ENCODE measurements at regions not wholly inside any gene's neighbourhood (a gene's known extent, or its start where the extent isn't known, plus 50 kb on each side); places are given as distances from the start of the nearest gene placed in this dataset.

DNA sequence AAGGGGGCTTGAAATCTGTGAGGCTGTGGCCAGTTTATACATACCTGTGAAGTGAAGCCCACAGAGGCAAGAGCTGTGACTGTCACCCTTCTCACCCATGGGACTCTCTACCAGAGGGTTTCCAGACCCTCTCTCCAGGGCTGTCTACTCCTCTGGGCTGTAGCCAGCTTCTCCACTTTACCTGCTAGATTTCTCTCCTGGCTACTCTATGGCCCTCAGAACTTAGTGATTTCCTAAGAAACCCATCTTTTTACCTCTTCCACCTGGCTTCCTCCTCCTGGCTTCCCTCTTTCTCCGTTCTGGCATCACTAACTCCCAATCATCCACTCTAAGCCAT, 78.0 kb downstream of the SEC61B start:
- H3K4me2 ChIP-seq (ENCODE audit: low read length): no peak overlapping the region
- no peak overlapping the region for H2AFZ ChIP-seq (ENCODE audit: low read length)
- no peaks in the 10 kb centered on the region for H3K79me2 ChIP-seq (ENCODE audit: insufficient read depth, low read length)
- H3F3A ChIP-seq (ENCODE audit: insufficient read depth, low read length): no peaks in the 10 kb centered on the region
- H3K4me1 ChIP-seq (ENCODE audit: insufficient read depth, low read length, severe bottlenecking): no peaks in the 10 kb centered on the region
- no peak overlapping the region for H3K4me3 ChIP-seq (ENCODE audit: low read depth, low read length, poor library complexity, severe bottlenecking)
- H3K27ac ChIP-seq (ENCODE audit: low read depth, low read length, poor library complexity, severe bottlenecking): no peak overlapping the region
- H3K9ac ChIP-seq (ENCODE audit: low read length): no peak overlapping the region
- H4K20me1 ChIP-seq (ENCODE audit: insufficient read depth, low read length): no peaks in the 10 kb centered on the region
- TF ChIP-seq CTCF (IDR thresholded peaks at IDR 0.05; ENCODE audit: low read length) (no peak), EZH2 (IDR thresholded peaks at IDR 0.05; ENCODE audit: borderline replicate concordance, low read length) (no peak)
- H3K36me3 ChIP-seq (ENCODE audit: insufficient read depth, low read length): no peaks in the 10 kb centered on the region
- no peaks in the 10 kb centered on the region for H3K9me3 ChIP-seq (ENCODE audit: low read length)
- no peaks in the 10 kb centered on the region for H3K27me3 ChIP-seq (ENCODE audit: insufficient read depth, low read length)
- H3K9me2 ChIP-seq (ENCODE audit: low read depth, low read length): no peaks in the 10 kb centered on the region

GRCh38 chr9:99300603-99301002, 78.5 kb downstream of the SEC61B start:
- no peaks in the 10 kb centered on the region for H3K4me1 ChIP-seq (ENCODE audit: insufficient read depth, low read length, severe bottlenecking)
- H3K27ac ChIP-seq (ENCODE audit: low read depth, low read length, poor library complexity, severe bottlenecking): no peak overlapping the region
- H3F3A ChIP-seq (ENCODE audit: insufficient read depth, low read length): no peaks in the 10 kb centered on the region
- no peak overlapping the region for H2AFZ ChIP-seq (ENCODE audit: low read length)
- no peaks in the 10 kb centered on the region for H3K9me3 ChIP-seq (ENCODE audit: low read length)
- no peak for TF ChIP-seq EZH2 (IDR thresholded peaks at IDR 0.05; ENCODE audit: borderline replicate concordance, low read length)
- H3K4me2 ChIP-seq (ENCODE audit: low read length): no peak overlapping the region
- no peaks in the 10 kb centered on the region for H3K27me3 ChIP-seq (ENCODE audit: insufficient read depth, low read length)
- H3K9me2 ChIP-seq (ENCODE audit: low read depth, low read length): no peaks in the 10 kb centered on the region
- no peaks in the 10 kb centered on the region for H4K20me1 ChIP-seq (ENCODE audit: insufficient read depth, low read length)
- H3K36me3 ChIP-seq (ENCODE audit: insufficient read depth, low read length): no peaks in the 10 kb centered on the region
- H3K9ac ChIP-seq (ENCODE audit: low read length): no peak overlapping the region
- H3K79me2 ChIP-seq (ENCODE audit: insufficient read depth, low read length): no peaks in the 10 kb centered on the region
- H3K4me3 ChIP-seq (ENCODE audit: low read depth, low read length, poor library complexity, severe bottlenecking): no peak overlapping the region

- Histone ChIP-seq H3K79me2 (ENCODE audit: insufficient read depth, low read length) (no peaks in the 10 kb centered on the region), H4K20me1 (ENCODE audit: insufficient read depth, low read length) (no peaks in the 10 kb centered on the region), H3K4me3 (ENCODE audit: low read depth, low read length, poor library complexity, severe bottlenecking) (no peak overlapping the region), H3K36me3 (ENCODE audit: insufficient read depth, low read length) (no peaks in the 10 kb centered on the region), H3K9me2 (ENCODE audit: low read depth, low read length) (no peaks in the 10 kb centered on the region), H2AFZ (ENCODE audit: low read length) (no peak overlapping the region), H3K9me3 (ENCODE audit: low read length) (no peaks in the 10 kb centered on the region), H3F3A (ENCODE audit: insufficient read depth, low read length) (no peaks in the 10 kb centered on the region), H3K4me1 (ENCODE audit: insufficient read depth, low read length, severe bottlenecking) (no peaks in the 10 kb centered on the region), H3K27ac (ENCODE audit: low read depth, low read length, poor library complexity, severe bottlenecking) (no peak overlapping the region), H3K4me2 (ENCODE audit: low read length) (no peak overlapping the region), H3K27me3 (ENCODE audit: insufficient read depth, low read length) (no peaks in the 10 kb centered on the region), H3K9ac (ENCODE audit: low read length) (no peak overlapping the region)
- TF ChIP-seq CTCF (IDR thresholded peaks at IDR 0.05; ENCODE audit: low read length) (no peak), EZH2 (IDR thresholded peaks at IDR 0.05; ENCODE audit: borderline replicate concordance, low read length) (no peak)
Observed at GRCh38 chr9:99303177-99303576, 81.1 kb downstream of the SEC61B start.

GRCh38 chr9:99305124-99305523, 83.0 kb downstream of the SEC61B start:
- Histone ChIP-seq H3K27me3 (ENCODE audit: insufficient read depth, low read length) (no peaks in the 10 kb centered on the region), H3K9me3 (ENCODE audit: low read length) (no peaks in the 10 kb centered on the region), H3K9me2 (ENCODE audit: low read depth, low read length) (no peaks in the 10 kb centered on the region), H2AFZ (ENCODE audit: low read length) (no peak overlapping the region), H3K9ac (ENCODE audit: low read length) (no peak overlapping the region), H3K36me3 (ENCODE audit: insufficient read depth, low read length) (no peaks in the 10 kb centered on the region), H3K4me2 (ENCODE audit: low read length) (no peak overlapping the region), H3F3A (ENCODE audit: insufficient read depth, low read length) (no peaks in the 10 kb centered on the region), H3K79me2 (ENCODE audit: insufficient read depth, low read length) (no peaks in the 10 kb centered on the region), H3K27ac (ENCODE audit: low read depth, low read length, poor library complexity, severe bottlenecking) (no peak overlapping the region), H4K20me1 (ENCODE audit: insufficient read depth, low read length) (no peaks in the 10 kb centered on the region), H3K4me3 (ENCODE audit: low read depth, low read length, poor library complexity, severe bottlenecking) (no peak overlapping the region), H3K4me1 (ENCODE audit: insufficient read depth, low read length, severe bottlenecking) (no peaks in the 10 kb centered on the region)
- TF ChIP-seq CTCF (IDR thresholded peaks at IDR 0.05; ENCODE audit: low read length): no peak
- TF ChIP-seq EZH2 (IDR thresholded peaks at IDR 0.05; ENCODE audit: borderline replicate concordance, low read length): no peak
